ENCODE measurements at regions not wholly inside any gene's neighbourhood (a gene's known extent, or its start where the extent isn't known, plus 50 kb on each side); places are given as distances from the start of the nearest gene placed in this dataset.
"Not testable (repeated sequence)": the region's sequence is repeated elsewhere in the genome, so short reads cannot be mapped to it uniquely, and the experiment has no call there.

GRCh38 chr1:101174298-101174697 lies 62.5 kb upstream of the S1PR1 start:
- TF ChIP-seq CTCF, POLR2AphosphoS5 (IDR thresholded peaks at IDR 0.05): not testable (repeated sequence)

Data from esophagus muscularis mucosa (tissue), 3 donors.